BE2C (cell line): ENCODE measurements at regions not wholly inside any gene's neighbourhood (a gene's known extent, or its start where the extent isn't known, plus 50 kb on each side); places are given as distances from the start of the nearest gene placed in this dataset.

Experiments used
- DNase-seq: peaks from one replicate; pipeline ENCODE4 v3.0.0-alpha.2; 2020
- H3K27me3 ChIP-seq: fragments of 250-450 bp; sonication (Bioruptor Pico); 2 replicates; pipeline ENCODE4 v1.5.1; 2020; ENCODE audit warnings: mild to moderate bottlenecking
- H3K36me3 ChIP-seq: fragments of 250-450 bp; sonication (Bioruptor Pico); 2 replicates; pipeline ENCODE4 v1.5.1; 2020; ENCODE audit warnings: mild to moderate bottlenecking
- H3K4me1 ChIP-seq: fragments of 250-450 bp; sonication (Bioruptor Pico); 2 replicates; pipeline ENCODE4 v1.5.1; 2020
- H3K4me3 ChIP-seq: 2 replicates; pipeline ENCODE4 v1.5.1; 2011; ENCODE audit warnings: low read depth, low read length
- H3K9me3 ChIP-seq: fragments of 250-450 bp; sonication (Bioruptor Pico); 2 replicates; pipeline ENCODE4 v1.5.1; 2020
- CTCF ChIP-seq: IDR thresholded peaks from 2 replicates; pipeline ENCODE4 v1.5.1; 2012; ENCODE audit warnings: mild to moderate bottlenecking, low read depth, low read length

GRCh38 chr14:48937541-48938195 is 648.5 kb downstream of the RPS29 start:
- DNase-seq = no peak
- H3K4me3 ChIP-seq = no peak overlapping the region
- H3K27me3 ChIP-seq = no peaks in the 10 kb centered on the region
- no peak for TF ChIP-seq CTCF
- H3K9me3 ChIP-seq = no peaks in the 10 kb centered on the region
- no peaks in the 10 kb centered on the region for H3K4me1 ChIP-seq
- H3K36me3 ChIP-seq = no peaks in the 10 kb centered on the region

- H3K36me3 ChIP-seq = no peaks in the 10 kb centered on the region
- no peaks in the 10 kb centered on the region for H3K4me1 ChIP-seq
- no peak for DNase-seq
- no peak for TF ChIP-seq CTCF
- no peaks in the 10 kb centered on the region for H3K27me3 ChIP-seq
- H3K9me3 ChIP-seq = no peaks in the 10 kb centered on the region
- H3K4me3 ChIP-seq = no peak overlapping the region
Observed at GRCh38 chr14:48936849-48937248, 649.3 kb downstream of the RPS29 start.

GRCh38 chr14:48936362-48936761 is 649.8 kb downstream of the RPS29 start:
- no peak for DNase-seq
- Histone ChIP-seq H3K4me3 (no peak overlapping the region), H3K4me1 (no peaks in the 10 kb centered on the region), H3K36me3 (no peaks in the 10 kb centered on the region), H3K27me3 (no peaks in the 10 kb centered on the region), H3K9me3 (no peaks in the 10 kb centered on the region)
- no peak for TF ChIP-seq CTCF

GRCh38 chr14:48925184-48925583 is 661.0 kb downstream of the RPS29 start:
- DNase-seq = no peak
- Histone ChIP-seq H3K4me1 (no peaks in the 10 kb centered on the region), H3K36me3 (no peaks in the 10 kb centered on the region), H3K4me3 (no peak overlapping the region), H3K27me3 (no peaks in the 10 kb centered on the region), H3K9me3 (no peaks in the 10 kb centered on the region)
- TF ChIP-seq CTCF = no peak

- DNase-seq = no peak
- Histone ChIP-seq H3K27me3 (no peaks in the 10 kb centered on the region), H3K4me3 (no peak overlapping the region), H3K36me3 (no peaks in the 10 kb centered on the region), H3K4me1 (no peaks in the 10 kb centered on the region), H3K9me3 (no peaks in the 10 kb centered on the region)
- no peak for TF ChIP-seq CTCF
Observed at GRCh38 chr14:48914921-48915320, 671.3 kb downstream of the RPS29 start.

GRCh38 chr14:48914382-48914781 is 671.8 kb downstream of the RPS29 start:
- Histone ChIP-seq H3K4me1 (no peaks in the 10 kb centered on the region), H3K36me3 (no peaks in the 10 kb centered on the region), H3K27me3 (no peaks in the 10 kb centered on the region), H3K4me3 (no peak overlapping the region), H3K9me3 (no peaks in the 10 kb centered on the region)
- no peak for TF ChIP-seq CTCF
- DNase-seq = no peak
